Transverse colon (tissue), 4 donors: ENCODE measurements at regions not wholly inside any gene's neighbourhood (a gene's known extent, or its start where the extent isn't known, plus 50 kb on each side); places are given as distances from the start of the nearest gene placed in this dataset.

ENCODE experiments used
- CTCF ChIP-seq, 5 experiments: fragments of 200-600 bp in 3 of 5; fragments of 450-650 bp in 2 of 5; sonication (generic) in 3 of 5; IDR thresholded peaks; 1 replicate in 2 of 5; 2 replicates in 3 of 5; pipeline ENCODE4 v1.5.1; 2016 to 2017; ENCODE audit warnings: antibody characterized with exemption in 5 of 5, inconsistent platforms in 3 of 5, mild to moderate bottlenecking in 2 of 5, moderate library complexity in 1 of 5
- POLR2A ChIP-seq: fragments of 450-650 bp; IDR thresholded peaks from one replicate; pipeline ENCODE4 v1.6.1; 2016; ENCODE audit warnings: antibody characterized with exemption, mild to moderate bottlenecking, moderate library complexity
- POLR2AphosphoS5 ChIP-seq, 3 donors: sonication (generic); formaldehyde crosslinking; IDR thresholded peaks; one replicate each; pipeline ENCODE4 v1.6.1; 2016; ENCODE audit warnings: antibody characterized with exemption in 3 of 3

GRCh38 chr14:40410708-40411107 lies 978.5 kb upstream of the FBXO33 start:
- no peak for TF ChIP-seq CTCF (IDR thresholded peaks at IDR 0.05)
- TF ChIP-seq POLR2A: no peak
- TF ChIP-seq POLR2AphosphoS5 (IDR thresholded peaks at IDR 0.05): no peak
